ENCODE measurements at regions not wholly inside any gene's neighbourhood (a gene's known extent, or its start where the extent isn't known, plus 50 kb on each side); places are given as distances from the start of the nearest gene placed in this dataset.
A peak's percentile ranks its signal among the peaks of the same experiment; 100 is the strongest.

GRCh38 chr18:55166260-55166598, 207.0 kb upstream of the CCDC68 start:
- no peak for DNase-seq

GRCh38 chr18:55163550-55163949, 204.3 kb upstream of the CCDC68 start:
- DNase-seq, result no peak

GRCh38 chr18:55161916-55162315, 202.7 kb upstream of the CCDC68 start:
- DNase-seq, result no peak

- DNase-seq, result no peak
Measured at GRCh38 chr18:55159027-55159426, 199.8 kb upstream of the CCDC68 start.

- no peak for DNase-seq
Measured at GRCh38 chr18:55158570-55158969, 199.3 kb upstream of the CCDC68 start.

- DNase-seq, result no peak
Measured at GRCh38 chr18:55153346-55153745, 194.1 kb upstream of the CCDC68 start.

- DNase-seq, result no peak
Measured at GRCh38 chr18:55152801-55153200, 193.5 kb upstream of the CCDC68 start.

- no peak for DNase-seq
Measured at GRCh38 chr18:55149994-55150393, 190.7 kb upstream of the CCDC68 start.

GRCh38 chr18:55147791-55148190, 188.5 kb upstream of the CCDC68 start:
- DNase-seq, result no peak

GRCh38 chr18:55144193-55144930, 185.1 kb upstream of the CCDC68 start:
- DNase-seq, result no peak

- DNase-seq, result peak; percentile 4 to 46 (median 14)
Measured at GRCh38 chr18:55142410-55142809, 183.1 kb upstream of the CCDC68 start.

- no peak for DNase-seq
Measured at GRCh38 chr18:55141318-55141717, 182.1 kb upstream of the CCDC68 start.

- DNase-seq, result no peak
Measured at GRCh38 chr18:55139836-55140235, 180.6 kb upstream of the CCDC68 start.

- no peak for DNase-seq
Measured at GRCh38 chr18:55139307-55139706, 180.0 kb upstream of the CCDC68 start.

GRCh38 chr18:55138401-55138800, 179.1 kb upstream of the CCDC68 start:
- DNase-seq, result no peak

GRCh38 chr18:55137602-55138001, 178.3 kb upstream of the CCDC68 start:
- no peak for DNase-seq

- DNase-seq, result no peak
Measured at GRCh38 chr18:55136864-55137263, 177.6 kb upstream of the CCDC68 start.

GRCh38 chr18:55136258-55136657, 177.0 kb upstream of the CCDC68 start:
- no peak for DNase-seq

- DNase-seq, result no peak
Measured at GRCh38 chr18:55133378-55133777, 174.1 kb upstream of the CCDC68 start.

GRCh38 chr18:55128437-55128836, 169.2 kb upstream of the CCDC68 start:
- no peak for DNase-seq

GRCh38 chr18:55124078-55124763, 165.0 kb upstream of the CCDC68 start:
- DNase-seq, result no peak

- DNase-seq, result no peak
Measured at GRCh38 chr18:55123361-55123760, 164.1 kb upstream of the CCDC68 start.

GRCh38 chr18:55121397-55122170, 162.3 kb upstream of the CCDC68 start:
- no peak for DNase-seq

GRCh38 chr18:55120896-55121295, 161.6 kb upstream of the CCDC68 start:
- DNase-seq, result no peak
